ENCODE measurements at regions not wholly inside any gene's neighbourhood (a gene's known extent, or its start where the extent isn't known, plus 50 kb on each side); places are given as distances from the start of the nearest gene placed in this dataset.

GRCh38 chr6:14816116-14816859, 429.6 kb upstream of the JARID2 start:
- H3K4me3 Mint-ChIP-seq: no peak overlapping the region
- CTCF ChIA-PET: no interaction called here

GRCh38 chr6:14817074-14817473, 428.8 kb upstream of the JARID2 start:
- no peak overlapping the region for H3K27ac Mint-ChIP-seq
- no peaks in the 10 kb centered on the region for H3K27me3 Mint-ChIP-seq
- DNase-seq (no peak), ATAC-seq (no peak)
- ChIA-PET POLR2A (no interaction called here), CTCF (no interaction called here)
- peaks cover 8% of the 10 kb centered on the region for H3K4me1 Mint-ChIP-seq (ENCODE audit: low read depth)
- peaks cover 3% of the 10 kb centered on the region for H3K36me3 Mint-ChIP-seq (ENCODE audit: low read depth)
- no peak for TF ChIP-seq CTCF (IDR thresholded peaks at IDR 0.05)
- H3K4me3 Mint-ChIP-seq: no peak overlapping the region
- intact Hi-C loops (cut with micrococcal nuclease): no loop called here
- H3K9me3 Mint-ChIP-seq: no peaks in the 10 kb centered on the region

More at GRCh38 chr6:14816116-14816859, 429.6 kb upstream of the JARID2 start:
- Mint-ChIP-seq H3K9me3 (no peaks in the 10 kb centered on the region), H3K27ac (no peak overlapping the region), H3K4me1 (ENCODE audit: low read depth) (peaks cover 7% of the 10 kb centered on the region), H3K36me3 (ENCODE audit: low read depth) (peaks cover 3% of the 10 kb centered on the region), H3K27me3 (no peaks in the 10 kb centered on the region)
- ATAC-seq (no peak), DNase-seq (no peak)
- POLR2A ChIA-PET: no interaction called here
- TF ChIP-seq CTCF (IDR thresholded peaks at IDR 0.05): no peak
- intact Hi-C loops (cut with micrococcal nuclease): no loop called here

- POLR2A ChIA-PET: no interaction called here
- ATAC-seq (no peak), DNase-seq (no peak)
- peaks cover 8% of the 10 kb centered on the region for H3K4me1 Mint-ChIP-seq (ENCODE audit: low read depth)
- no peak overlapping the region for H3K4me3 Mint-ChIP-seq
- H3K9me3 Mint-ChIP-seq: no peaks in the 10 kb centered on the region
- TF ChIP-seq CTCF (IDR thresholded peaks at IDR 0.05): no peak
- no peak overlapping the region for H3K27ac Mint-ChIP-seq
- CTCF ChIA-PET: no interaction called here
- no peaks in the 10 kb centered on the region for H3K27me3 Mint-ChIP-seq
- peaks cover 3% of the 10 kb centered on the region for H3K36me3 Mint-ChIP-seq (ENCODE audit: low read depth)
- intact Hi-C loops (cut with micrococcal nuclease): no loop called here
Observed at GRCh38 chr6:14818422-14818884, 427.4 kb upstream of the JARID2 start.

GRCh38 chr6:14819001-14819400, 426.9 kb upstream of the JARID2 start:
- Mint-ChIP-seq H3K27me3 (no peaks in the 10 kb centered on the region), H3K9me3 (no peaks in the 10 kb centered on the region), H3K4me1 (ENCODE audit: low read depth) (peaks cover 8% of the 10 kb centered on the region), H3K27ac (no peak overlapping the region), H3K36me3 (ENCODE audit: low read depth) (peaks cover 3% of the 10 kb centered on the region), H3K4me3 (no peak overlapping the region)
- ChIA-PET CTCF (no interaction called here), POLR2A (interaction anchor here (0.8 kb wide), 1 partner anchor 681 kb away, joined by 3 read pairs; no protein-coding TSS in a partner anchor)
- no peak for DNase-seq
- TF ChIP-seq CTCF (IDR thresholded peaks at IDR 0.05): no peak
- no peak for ATAC-seq
- intact Hi-C loops (cut with micrococcal nuclease): no loop called here

GRCh38 chr6:14819840-14820420, 425.9 kb upstream of the JARID2 start:
- ChIA-PET CTCF (no interaction called here), POLR2A (interaction anchor here (0.8 to 1.1 kb wide), 2 partner anchors 12 to 682 kb away, joined by 3 read pairs; no protein-coding TSS in a partner anchor)
- H3K4me3 Mint-ChIP-seq: no peak overlapping the region
- peaks cover 3% of the 10 kb centered on the region for H3K36me3 Mint-ChIP-seq (ENCODE audit: low read depth)
- H3K4me1 Mint-ChIP-seq (ENCODE audit: low read depth): peaks cover 8% of the 10 kb centered on the region
- ATAC-seq (no peak), DNase-seq (no peak)
- H3K27ac Mint-ChIP-seq: no peak overlapping the region
- no peaks in the 10 kb centered on the region for H3K9me3 Mint-ChIP-seq
- no peaks in the 10 kb centered on the region for H3K27me3 Mint-ChIP-seq
- TF ChIP-seq CTCF (IDR thresholded peaks at IDR 0.05): no peak
- intact Hi-C loops (cut with micrococcal nuclease): no loop called here
